K562 (cell line): ENCODE measurements at regions not wholly inside any gene's neighbourhood (a gene's known extent, or its start where the extent isn't known, plus 50 kb on each side); places are given as distances from the start of the nearest gene placed in this dataset.

Source experiments
- BCOR ChIP-seq: fragments of 450-650 bp; IDR thresholded peaks from 2 replicates; pipeline ENCODE4 v1.6.1; 2016
- CTBP1 ChIP-seq: fragments of 450-650 bp; IDR thresholded peaks from 2 replicates; pipeline ENCODE4 v1.6.1; 2016; ENCODE audit warnings: borderline replicate concordance
- ELF1 ChIP-seq: fragments of 200-800 bp; sonication (Bioruptor generic); IDR thresholded peaks from 2 replicates; pipeline ENCODE4 v1.6.1; 2016; ENCODE audit warnings: missing genetic modification characterization, missing compliant biosample characterization
- HNRNPK ChIP-seq: fragments of 200-400 bp; formaldehyde crosslinking; IDR thresholded peaks from one replicate; pipeline ENCODE4 v1.6.1; 2018; ENCODE audit warnings: mild to moderate bottlenecking, low read depth, low read length; ENCODE audit not compliant: poor library complexity, severe bottlenecking
- HSF4 ChIP-seq: fragments of 250-450 bp; sonication (Bioruptor Pico); IDR thresholded peaks from 2 replicates; pipeline ENCODE4 v2.1.2; 2022; ENCODE audit warnings: mild to moderate bottlenecking, moderate library complexity, borderline replicate concordance
- MECOM ChIP-seq: fragments of 250-450 bp; sonication (Bioruptor Pico); IDR thresholded peaks from 2 replicates; pipeline ENCODE4 v1.8.0; 2022; ENCODE audit warnings: inconsistent platforms
- MTA3 ChIP-seq: fragments of 450-650 bp; formaldehyde crosslinking; IDR thresholded peaks from 2 replicates; pipeline ENCODE4 v1.6.1; 2017; ENCODE audit warnings: mild to moderate bottlenecking, borderline replicate concordance
- MTF1 ChIP-seq: fragments of 250-450 bp; sonication (Bioruptor Pico); IDR thresholded peaks from 2 replicates; pipeline ENCODE4 v1.9.0; 2021; ENCODE audit warnings: moderate library complexity, mild to moderate bottlenecking, inconsistent platforms, borderline replicate concordance
- NCOA4 ChIP-seq: fragments of 450-650 bp; IDR thresholded peaks from 2 replicates; pipeline ENCODE4 v1.6.1; 2018; ENCODE audit warnings: mild to moderate bottlenecking; ENCODE audit not compliant: partially characterized antibody
- NR2C1 ChIP-seq, 2 experiments: fragments of 450-650 bp; IDR thresholded peaks; 2 replicates each; pipeline ENCODE4 v1.6.1; 2017; ENCODE audit warnings: mild to moderate bottlenecking in 2 of 2, antibody characterized with exemption in 1 of 2, inconsistent platforms in 1 of 2, missing compliant biosample characterization in 1 of 2, missing genetic modification characterization in 1 of 2
- SRF ChIP-seq, 2 experiments: fragments of 250-450, 450-650 bp in 1 of 2; sonication (Bioruptor Pico) in 1 of 2; sonication (generic) in 1 of 2; formaldehyde crosslinking; IDR thresholded peaks; 2 replicates each; pipeline versions ENCODE4 v1.5.0 to v1.5.1; 2020 to 2022; ENCODE audit warnings: mild to moderate bottlenecking in 1 of 2, missing genetic modification reagents in 1 of 2
- SRSF3 ChIP-seq: fragments of 200-400 bp; formaldehyde crosslinking; IDR thresholded peaks from 2 replicates; pipeline ENCODE4 v1.6.1; 2016; ENCODE audit warnings: mild to moderate bottlenecking, low read length, moderate library complexity; ENCODE audit not compliant: insufficient read depth
- SUPT5H ChIP-seq: fragments of 450-650 bp; IDR thresholded peaks from 2 replicates; pipeline ENCODE4 v1.6.1; 2016
- TCFL5 ChIP-seq: fragments of 250-450 bp; sonication (Bioruptor Pico); conservative IDR thresholded peaks from 2 replicates; pipeline ENCODE4 v1.6.1; 2021; ENCODE audit warnings: mild to moderate bottlenecking, moderate library complexity, matching md5 sums
- ZNF695 ChIP-seq: fragments of 450-650 bp; formaldehyde crosslinking; IDR thresholded peaks from 2 replicates; pipeline ENCODE4 v1.4.0; 2020; ENCODE audit warnings: mild to moderate bottlenecking, moderate library complexity
- TF ChIP-seq, protein P1 (sequence below): sonication (generic); formaldehyde crosslinking; IDR thresholded peaks from 2 replicates; pipeline ENCODE4 v1.8.0; 2022; ENCODE audit warnings: mild to moderate bottlenecking, missing genetic modification reagents, borderline replicate concordance
- TF ChIP-seq, protein P2 (sequence below): fragments of 250-450 bp; sonication (Bioruptor Pico); IDR thresholded peaks from 2 replicates; pipeline ENCODE4 v1.8.0; 2021; ENCODE audit warnings: borderline replicate concordance, mild to moderate bottlenecking, moderate library complexity; ENCODE audit not compliant: poor library complexity, severe bottlenecking
- TF ChIP-seq, protein P3 (sequence below): fragments of 200-800 bp; sonication (Bioruptor generic); IDR thresholded peaks from 2 replicates; pipeline ENCODE4 v1.6.1; 2017; ENCODE audit warnings: missing genetic modification characterization, missing compliant biosample characterization
- TF ChIP-seq, protein P4 (sequence below): IDR thresholded peaks from 2 replicates; pipeline ENCODE4 v1.6.1; 2014; ENCODE audit warnings: antibody characterized with exemption
- TF ChIP-seq, protein P5 (sequence below): sonication (generic); formaldehyde crosslinking; IDR thresholded peaks from 2 replicates; pipeline ENCODE4 v1.8.1; 2022; ENCODE audit warnings: missing genetic modification reagents
- TF ChIP-seq, protein P6 (sequence below), 2 experiments: fragments of 250-450 bp in 1 of 2; fragments of 450-650 bp in 1 of 2; sonication (Bioruptor Pico) in 1 of 2; IDR thresholded peaks; 2 replicates each; pipeline versions ENCODE4 v1.6.1 to v1.8.0; 2016 to 2021; ENCODE audit warnings: mild to moderate bottlenecking in 2 of 2, moderate library complexity in 2 of 2, missing compliant biosample characterization in 1 of 2, missing genetic modification characterization in 1 of 2

DNA sequence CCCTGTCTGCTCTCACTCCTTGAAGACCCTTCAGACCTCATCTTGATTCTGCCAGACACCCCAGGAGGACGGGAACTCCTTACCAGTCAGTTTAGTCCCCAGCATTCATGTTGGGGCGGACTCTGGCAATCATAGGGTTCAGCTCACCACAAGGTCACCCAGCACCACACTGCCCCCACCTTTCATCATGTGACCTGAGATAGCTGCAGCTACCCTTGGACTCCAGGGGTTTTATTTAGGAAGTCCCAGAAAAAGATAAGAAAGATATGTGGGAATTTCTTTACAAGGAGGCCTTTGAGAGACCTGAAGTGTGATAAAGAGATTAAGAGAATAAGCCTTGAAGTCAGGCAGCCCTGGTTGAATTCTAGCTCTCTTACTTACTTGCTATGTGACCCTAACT is 59.8 kb upstream of the NLK start (continued):
- TF ChIP-seq, protein P1, sequence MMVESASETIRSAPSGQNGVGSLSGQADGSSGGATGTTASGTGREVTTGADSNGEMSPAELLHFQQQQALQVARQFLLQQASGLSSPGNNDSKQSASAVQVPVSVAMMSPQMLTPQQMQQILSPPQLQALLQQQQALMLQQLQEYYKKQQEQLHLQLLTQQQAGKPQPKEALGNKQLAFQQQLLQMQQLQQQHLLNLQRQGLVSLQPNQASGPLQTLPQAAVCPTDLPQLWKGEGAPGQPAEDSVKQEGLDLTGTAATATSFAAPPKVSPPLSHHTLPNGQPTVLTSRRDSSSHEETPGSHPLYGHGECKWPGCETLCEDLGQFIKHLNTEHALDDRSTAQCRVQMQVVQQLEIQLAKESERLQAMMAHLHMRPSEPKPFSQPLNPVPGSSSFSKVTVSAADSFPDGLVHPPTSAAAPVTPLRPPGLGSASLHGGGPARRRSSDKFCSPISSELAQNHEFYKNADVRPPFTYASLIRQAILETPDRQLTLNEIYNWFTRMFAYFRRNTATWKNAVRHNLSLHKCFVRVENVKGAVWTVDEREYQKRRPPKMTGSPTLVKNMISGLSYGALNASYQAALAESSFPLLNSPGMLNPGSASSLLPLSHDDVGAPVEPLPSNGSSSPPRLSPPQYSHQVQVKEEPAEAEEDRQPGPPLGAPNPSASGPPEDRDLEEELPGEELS (CRISPR knock-in tag) = no peak
- TF ChIP-seq ZNF695 (no peak), MTA3 (no peak), HSF4 (no peak), CTBP1 (peak; percentile 47; the same call in 1 of the 2 replicates), BCOR (no peak), NR2C1 (IDR thresholded peaks at IDR 0.05) (no peak), NR2C1 (tag; IDR thresholded peaks at IDR 0.05) (0 out of 2 replicates have a peak, but pooled peaks have one; percentile 25), SRF (CRISPR knock-in tag; IDR thresholded peaks at IDR 0.05) (no peak), MTF1 (no peak), SUPT5H (no peak), SRSF3 (no peak), TCFL5 (CRISPR knock-in tag) (no peak), NCOA4 (no peak), HNRNPK (no peak), MECOM (no peak), ELF1 (tag) (0 out of 2 replicates have a peak, but pooled peaks have one; percentile 20)
- TF ChIP-seq, protein P2, sequence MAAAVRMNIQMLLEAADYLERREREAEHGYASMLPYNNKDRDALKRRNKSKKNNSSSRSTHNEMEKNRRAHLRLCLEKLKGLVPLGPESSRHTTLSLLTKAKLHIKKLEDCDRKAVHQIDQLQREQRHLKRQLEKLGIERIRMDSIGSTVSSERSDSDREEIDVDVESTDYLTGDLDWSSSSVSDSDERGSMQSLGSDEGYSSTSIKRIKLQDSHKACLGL (CRISPR knock-in tag) = no peak
- TF ChIP-seq, protein P3, sequence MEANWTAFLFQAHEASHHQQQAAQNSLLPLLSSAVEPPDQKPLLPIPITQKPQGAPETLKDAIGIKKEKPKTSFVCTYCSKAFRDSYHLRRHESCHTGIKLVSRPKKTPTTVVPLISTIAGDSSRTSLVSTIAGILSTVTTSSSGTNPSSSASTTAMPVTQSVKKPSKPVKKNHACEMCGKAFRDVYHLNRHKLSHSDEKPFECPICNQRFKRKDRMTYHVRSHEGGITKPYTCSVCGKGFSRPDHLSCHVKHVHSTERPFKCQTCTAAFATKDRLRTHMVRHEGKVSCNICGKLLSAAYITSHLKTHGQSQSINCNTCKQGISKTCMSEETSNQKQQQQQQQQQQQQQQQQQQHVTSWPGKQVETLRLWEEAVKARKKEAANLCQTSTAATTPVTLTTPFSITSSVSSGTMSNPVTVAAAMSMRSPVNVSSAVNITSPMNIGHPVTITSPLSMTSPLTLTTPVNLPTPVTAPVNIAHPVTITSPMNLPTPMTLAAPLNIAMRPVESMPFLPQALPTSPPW (CRISPR knock-in tag) = peak; percentile 75
- TF ChIP-seq, protein P4, sequence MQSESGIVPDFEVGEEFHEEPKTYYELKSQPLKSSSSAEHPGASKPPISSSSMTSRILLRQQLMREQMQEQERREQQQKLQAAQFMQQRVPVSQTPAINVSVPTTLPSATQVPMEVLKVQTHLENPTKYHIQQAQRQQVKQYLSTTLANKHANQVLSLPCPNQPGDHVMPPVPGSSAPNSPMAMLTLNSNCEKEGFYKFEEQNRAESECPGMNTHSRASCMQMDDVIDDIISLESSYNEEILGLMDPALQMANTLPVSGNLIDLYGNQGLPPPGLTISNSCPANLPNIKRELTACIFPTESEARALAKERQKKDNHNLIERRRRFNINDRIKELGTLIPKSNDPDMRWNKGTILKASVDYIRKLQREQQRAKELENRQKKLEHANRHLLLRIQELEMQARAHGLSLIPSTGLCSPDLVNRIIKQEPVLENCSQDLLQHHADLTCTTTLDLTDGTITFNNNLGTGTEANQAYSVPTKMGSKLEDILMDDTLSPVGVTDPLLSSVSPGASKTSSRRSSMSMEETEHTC = 0 out of 2 replicates have a peak, but pooled peaks have one; percentile 49
- TF ChIP-seq, protein P5, sequence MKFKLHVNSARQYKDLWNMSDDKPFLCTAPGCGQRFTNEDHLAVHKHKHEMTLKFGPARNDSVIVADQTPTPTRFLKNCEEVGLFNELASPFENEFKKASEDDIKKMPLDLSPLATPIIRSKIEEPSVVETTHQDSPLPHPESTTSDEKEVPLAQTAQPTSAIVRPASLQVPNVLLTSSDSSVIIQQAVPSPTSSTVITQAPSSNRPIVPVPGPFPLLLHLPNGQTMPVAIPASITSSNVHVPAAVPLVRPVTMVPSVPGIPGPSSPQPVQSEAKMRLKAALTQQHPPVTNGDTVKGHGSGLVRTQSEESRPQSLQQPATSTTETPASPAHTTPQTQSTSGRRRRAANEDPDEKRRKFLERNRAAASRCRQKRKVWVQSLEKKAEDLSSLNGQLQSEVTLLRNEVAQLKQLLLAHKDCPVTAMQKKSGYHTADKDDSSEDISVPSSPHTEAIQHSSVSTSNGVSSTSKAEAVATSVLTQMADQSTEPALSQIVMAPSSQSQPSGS (CRISPR knock-in tag) = no peak
- TF ChIP-seq, protein P6, sequence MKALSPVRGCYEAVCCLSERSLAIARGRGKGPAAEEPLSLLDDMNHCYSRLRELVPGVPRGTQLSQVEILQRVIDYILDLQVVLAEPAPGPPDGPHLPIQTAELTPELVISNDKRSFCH (CRISPR knock-in tag; IDR thresholded peaks at IDR 0.05) = no peak
- TF ChIP-seq, protein P6 (tag; IDR thresholded peaks at IDR 0.05) = no peak
